ENCODE measurements at regions not wholly inside any gene's neighbourhood (a gene's known extent, or its start where the extent isn't known, plus 50 kb on each side); places are given as distances from the start of the nearest gene placed in this dataset.
"Not testable (repeated sequence)": the region's sequence is repeated elsewhere in the genome, so short reads cannot be mapped to it uniquely, and the experiment has no call there.

GRCh38 chrX:11836284-11836683 is 78.2 kb downstream of the MSL3 start:
- DNase-seq (ENCODE audit: low read depth) = no peak

GRCh38 chrX:11837437-11837836 is 79.4 kb downstream of the MSL3 start:
- DNase-seq (ENCODE audit: low read depth) = no peak

GRCh38 chrX:11864171-11864570 is 106.1 kb downstream of the MSL3 start:
- DNase-seq (ENCODE audit: low read depth) = no peak

- DNase-seq (ENCODE audit: low read depth) = no peak
Observed at GRCh38 chrX:11867610-11868345, 109.7 kb downstream of the MSL3 start.

- DNase-seq (ENCODE audit: low read depth) = no peak
Observed at GRCh38 chrX:11870789-11871188, 112.8 kb downstream of the MSL3 start.

DNA sequence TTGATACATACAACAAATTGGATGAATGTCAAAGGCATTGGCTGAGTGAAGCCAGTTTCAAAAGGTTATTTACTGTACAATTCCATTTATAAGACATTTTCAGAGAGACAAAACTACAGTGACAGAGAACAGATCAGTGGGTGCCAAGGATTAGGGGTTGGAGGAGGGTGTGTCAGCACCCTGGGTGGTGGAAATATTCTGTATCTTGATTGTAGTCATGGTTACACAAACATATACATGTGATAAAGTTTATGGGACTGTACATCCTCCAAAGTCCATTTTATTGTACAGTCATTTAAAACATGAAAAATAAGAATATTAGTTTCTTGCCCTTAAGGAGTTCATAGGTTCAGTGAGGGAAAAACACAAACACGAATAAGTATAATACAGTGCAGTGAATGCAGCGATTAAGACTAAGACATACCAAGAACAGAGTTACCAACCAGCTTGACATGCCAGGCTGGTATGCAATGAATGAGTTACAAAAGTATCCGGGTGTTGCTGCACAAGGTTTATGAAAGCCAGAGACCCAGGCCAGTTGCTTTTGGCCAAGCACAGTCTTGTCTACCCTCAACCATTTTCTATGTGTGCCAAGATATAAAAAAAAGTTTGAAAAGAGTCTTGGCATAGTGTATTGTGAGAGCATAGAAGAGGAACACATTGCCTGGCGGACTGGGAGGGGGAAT is 123.6 kb downstream of the MSL3 start:
- no peak for DNase-seq (ENCODE audit: low read depth)

DNA sequence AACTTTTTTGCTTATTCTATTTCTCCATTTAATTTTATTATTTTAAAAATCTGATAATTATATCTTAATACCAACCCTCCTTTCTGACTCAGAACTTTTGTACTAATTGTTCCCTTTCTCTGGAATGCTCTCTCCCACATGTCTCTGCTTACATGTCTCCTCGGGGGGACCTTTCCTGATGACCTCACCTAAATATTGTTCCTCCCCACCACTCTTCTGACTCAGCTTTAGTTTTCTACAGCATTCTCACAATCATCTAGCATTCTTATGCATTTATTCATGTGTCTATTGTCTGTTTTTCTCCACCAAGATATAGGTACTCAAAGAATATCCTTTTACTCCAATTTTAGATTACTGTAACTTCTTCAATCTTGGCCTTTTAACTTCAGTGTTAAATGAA is 128.7 kb downstream of the MSL3 start:
- DNase-seq (ENCODE audit: low read depth) = no peak

DNA sequence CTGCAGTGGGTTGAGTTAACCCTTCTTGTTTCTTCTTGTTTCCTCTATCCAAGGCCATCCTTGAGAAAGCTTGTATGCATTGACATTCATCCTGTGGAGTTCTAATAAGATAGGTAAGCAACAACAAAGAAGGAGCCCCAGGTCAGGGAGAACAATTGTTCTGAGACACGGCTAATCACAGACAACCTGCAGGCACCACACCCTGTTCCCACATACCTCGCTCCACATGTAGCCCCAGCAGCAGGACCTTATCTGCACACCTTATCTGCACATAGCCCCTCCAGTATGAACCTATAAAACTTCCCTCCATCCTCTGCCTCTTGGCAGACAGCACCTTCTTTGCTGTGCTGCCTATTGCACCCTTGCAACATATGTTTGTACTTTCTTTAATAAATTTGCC is 129.1 kb downstream of the MSL3 start:
- DNase-seq (ENCODE audit: low read depth) = no peak

DNA sequence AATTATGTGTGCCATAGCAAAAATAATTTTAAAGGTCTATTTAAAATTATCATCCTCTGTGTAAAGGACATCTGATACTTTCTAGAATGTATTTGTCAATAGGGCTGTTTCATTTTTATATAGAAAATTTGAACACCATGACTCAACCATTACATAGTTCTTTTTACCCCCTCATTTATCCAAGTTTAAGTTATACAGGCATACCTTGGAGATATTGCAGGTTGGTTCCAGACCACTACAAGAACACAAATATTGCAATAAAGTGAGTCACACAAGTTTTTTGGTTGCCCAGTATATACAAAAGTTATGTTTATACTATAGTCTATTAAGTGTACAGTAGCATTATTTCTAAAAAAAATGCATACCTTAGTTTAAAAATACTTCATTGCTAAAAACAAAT is 130.4 kb downstream of the MSL3 start:
- no peak for DNase-seq (ENCODE audit: low read depth)

DNA sequence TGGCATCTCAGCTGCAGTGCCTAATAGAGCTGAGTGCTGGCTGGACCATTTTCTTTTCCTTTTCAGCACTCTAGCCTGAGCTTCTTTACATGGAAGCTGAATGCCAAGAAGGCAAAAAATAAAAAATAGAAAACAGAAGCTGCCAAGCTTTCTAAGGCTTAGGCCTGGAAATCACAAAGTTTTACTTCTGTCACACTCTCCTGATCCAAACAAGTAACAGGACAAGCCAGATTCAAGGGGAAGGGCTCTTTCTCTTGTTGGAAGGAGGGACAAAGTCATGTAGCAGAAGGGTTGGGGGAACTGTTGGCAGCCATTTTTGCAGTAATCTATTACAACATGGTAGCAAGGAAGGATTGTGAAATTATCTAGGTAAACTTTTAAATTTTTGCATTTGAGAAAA is 131.8 kb downstream of the MSL3 start:
- DNase-seq (ENCODE audit: low read depth) = no peak

DNA sequence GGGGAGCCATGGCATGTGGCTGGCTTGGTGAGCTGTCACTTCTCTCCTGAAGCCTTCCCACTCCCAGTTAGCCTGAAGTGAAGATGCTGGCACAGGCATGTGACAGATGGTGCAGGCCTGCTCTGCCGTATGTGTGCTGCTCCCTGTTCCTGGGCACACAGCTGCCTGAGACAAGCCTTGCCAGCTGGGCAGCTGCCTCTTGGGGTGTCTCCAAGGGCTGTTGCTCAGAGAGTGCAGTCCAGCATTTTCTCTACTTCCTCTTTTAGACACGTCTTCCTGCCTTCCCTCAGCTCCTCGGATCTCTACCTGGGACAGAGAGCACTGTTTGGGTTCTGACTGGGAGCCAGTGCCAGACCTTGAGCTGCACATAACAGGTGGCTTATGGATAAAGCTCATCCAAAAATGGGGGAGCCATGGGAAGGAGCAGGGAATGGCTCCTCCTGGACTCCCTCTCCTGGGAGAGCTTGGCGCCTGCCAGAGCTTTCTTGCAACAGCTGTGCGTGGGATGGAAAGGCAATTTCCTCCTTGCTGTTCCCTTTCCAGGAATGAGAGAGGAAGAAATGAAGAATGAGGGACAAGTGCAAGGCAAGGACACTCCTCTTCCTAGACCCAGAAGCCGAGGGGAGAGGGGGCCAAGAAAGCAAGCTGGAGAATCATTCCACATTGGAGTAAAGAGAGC is 132.9 kb downstream of the MSL3 start:
- no peak for DNase-seq (ENCODE audit: low read depth)

DNA sequence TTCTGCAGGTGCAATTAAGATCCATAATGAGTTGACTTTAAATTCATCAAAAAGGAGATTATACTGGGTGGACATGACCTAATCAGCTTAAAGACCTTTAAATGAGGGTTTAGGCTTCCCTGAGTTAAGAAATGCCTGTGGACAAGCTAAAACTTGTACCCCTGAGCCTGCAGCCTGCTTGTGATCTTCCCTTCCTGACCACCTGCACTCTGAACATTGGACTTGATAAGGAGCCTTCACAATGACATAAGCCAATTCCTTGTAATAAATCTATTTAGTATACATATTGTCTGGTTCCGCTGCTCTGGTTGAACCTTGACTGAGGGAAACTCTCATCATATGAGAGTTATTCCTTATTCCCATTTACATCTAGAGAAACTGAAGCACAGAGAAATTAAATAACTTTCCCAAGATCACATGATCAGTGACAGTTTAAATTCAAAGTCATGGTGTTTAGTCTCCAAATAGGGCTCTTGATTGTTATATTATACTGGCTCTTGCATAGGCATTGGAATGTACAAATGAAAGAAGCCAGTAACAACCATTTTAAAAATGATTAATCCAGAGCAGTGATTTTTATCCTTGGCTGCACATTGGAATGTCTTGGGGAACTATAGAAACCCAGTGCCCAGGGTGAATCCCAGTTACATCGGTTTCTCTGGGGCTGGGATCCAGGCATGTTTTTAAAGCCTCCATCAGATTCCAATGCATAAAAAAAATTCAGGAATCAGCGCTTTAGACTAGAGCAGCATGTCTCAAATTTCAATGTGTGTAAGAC is 136.1 kb downstream of the MSL3 start:
- no peak for DNase-seq (ENCODE audit: low read depth)

GRCh38 chrX:11899091-11899490 is 141.1 kb downstream of the MSL3 start:
- no peak for DNase-seq (ENCODE audit: low read depth)

DNA sequence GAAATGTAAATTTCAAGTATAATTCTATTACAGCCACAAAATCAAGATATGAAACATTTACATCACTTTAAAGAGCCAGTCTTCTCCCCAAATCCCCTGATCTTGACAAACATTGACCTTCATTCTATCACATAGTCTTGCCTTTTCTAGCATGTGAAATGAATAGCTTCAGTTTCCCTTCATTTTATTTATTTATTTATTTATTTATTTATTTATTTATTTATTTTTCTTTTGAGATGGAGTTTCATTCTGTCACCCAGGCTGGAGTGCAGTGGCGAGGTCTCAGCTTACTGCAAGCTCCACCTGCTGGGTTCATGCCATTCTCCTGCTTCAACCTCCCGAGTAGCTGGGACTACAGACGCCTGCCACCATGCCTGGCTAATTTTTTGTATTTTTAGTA is 147.9 kb downstream of the MSL3 start:
- DNase-seq (ENCODE audit: low read depth) = not testable (repeated sequence)

- peak; percentile 28 for DNase-seq (ENCODE audit: low read depth)
Observed at GRCh38 chrX:11908371-11908770, 150.3 kb downstream of the MSL3 start.

DNA sequence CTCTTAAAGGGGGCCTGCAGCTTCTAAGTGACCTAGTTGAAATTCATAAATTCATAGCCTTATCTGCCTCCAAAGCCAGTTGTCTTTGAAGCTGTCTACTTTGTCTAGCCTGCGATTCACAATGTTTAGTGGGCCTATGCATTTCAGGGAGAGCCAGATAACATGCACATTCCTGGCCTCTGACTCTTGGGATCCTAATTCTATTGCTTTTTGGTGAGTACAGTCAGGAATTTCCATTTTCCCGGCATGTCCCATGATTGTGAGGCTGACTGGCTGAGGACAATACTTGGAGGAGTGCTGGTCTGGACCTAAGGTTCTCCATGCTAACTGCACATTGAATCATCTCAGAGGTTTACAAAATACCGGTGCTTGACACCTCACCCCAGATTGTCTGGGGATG is 155.0 kb downstream of the MSL3 start:
- DNase-seq (ENCODE audit: low read depth) = no peak

DNA sequence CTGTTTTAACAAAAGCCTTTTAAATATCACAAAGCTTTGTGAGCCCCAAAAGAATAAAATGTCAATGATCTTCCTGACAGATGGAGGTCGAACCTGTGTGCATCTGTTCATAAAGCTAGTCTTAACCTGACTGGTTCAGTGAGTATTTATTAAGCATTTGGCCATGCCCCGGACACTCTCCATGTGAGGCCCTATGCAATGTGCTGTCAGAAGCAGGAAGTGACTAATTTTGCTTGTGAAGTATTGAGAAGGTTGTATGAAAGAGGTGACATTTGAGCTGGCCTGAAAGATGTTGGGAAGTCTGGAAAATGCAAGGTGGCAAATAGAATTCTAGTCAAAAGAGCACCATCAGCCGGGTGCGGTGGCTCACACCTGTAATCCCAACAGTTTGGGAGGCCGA is 171.4 kb downstream of the MSL3 start:
- DNase-seq (ENCODE audit: low read depth) = no peak

DNA sequence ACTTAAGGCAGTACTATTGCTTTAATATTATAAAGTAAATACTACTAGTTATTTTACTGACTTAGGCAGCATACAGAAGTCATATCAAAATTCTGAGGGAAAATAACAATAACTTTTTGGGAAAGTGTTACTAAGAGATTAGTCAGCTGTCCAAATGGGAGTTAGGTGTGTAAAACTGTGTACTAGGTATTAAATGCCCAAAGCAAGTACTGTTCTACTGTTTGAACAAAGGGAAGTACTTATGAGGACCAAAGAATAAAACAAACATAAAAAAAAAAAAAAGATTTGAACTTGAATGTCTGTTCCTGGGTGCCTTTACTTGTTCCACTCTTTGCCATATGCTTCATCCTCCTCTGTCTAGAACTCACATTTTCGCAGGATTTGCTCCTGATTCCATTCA is 174.4 kb downstream of the MSL3 start:
- DNase-seq (ENCODE audit: low read depth) = no peak

GRCh38 chrX:11934089-11934488 is 176.1 kb downstream of the MSL3 start:
- DNase-seq (ENCODE audit: low read depth) = no peak

DNA sequence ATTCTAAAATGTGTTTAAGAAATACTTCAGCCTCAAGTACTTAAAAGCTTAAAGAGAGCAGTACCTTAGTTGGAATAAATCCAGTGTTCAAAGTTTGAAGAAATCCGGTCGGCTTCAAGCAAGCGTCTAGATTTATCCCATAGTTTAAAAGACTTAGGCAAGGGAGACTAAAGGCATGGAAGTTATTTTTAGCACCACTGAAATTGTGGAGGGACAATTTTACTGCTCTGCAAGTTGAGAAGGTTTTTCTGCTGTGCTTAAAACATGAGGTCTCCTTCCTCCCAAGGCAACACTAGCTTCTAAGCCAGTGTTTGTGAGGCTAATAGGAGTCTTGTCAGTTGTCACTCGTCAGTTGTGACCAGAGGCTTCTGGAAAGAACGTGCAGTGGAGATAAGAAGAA is 183.5 kb downstream of the MSL3 start:
- no peak for DNase-seq (ENCODE audit: low read depth)

DNA sequence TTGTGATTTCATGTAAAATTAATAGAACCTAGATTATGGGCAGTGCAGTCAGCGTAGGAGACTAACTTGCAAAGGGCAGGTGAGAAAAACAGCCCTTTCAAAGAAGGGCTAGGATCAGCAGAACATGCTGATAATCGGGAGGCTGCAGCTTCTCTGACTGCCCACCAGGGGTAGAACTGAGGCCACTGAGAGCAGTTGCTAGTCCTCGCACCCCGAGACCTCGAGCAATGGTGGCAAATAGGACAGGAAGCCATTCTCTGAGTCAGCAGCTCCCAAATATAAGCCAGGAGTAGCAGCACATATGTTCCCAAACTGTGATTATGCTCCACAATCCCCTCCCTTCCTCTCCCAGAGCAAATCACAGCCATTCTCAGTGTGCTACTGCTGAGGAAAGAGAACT is 186.5 kb downstream of the MSL3 start:
- DNase-seq (ENCODE audit: low read depth) = no peak

DNA sequence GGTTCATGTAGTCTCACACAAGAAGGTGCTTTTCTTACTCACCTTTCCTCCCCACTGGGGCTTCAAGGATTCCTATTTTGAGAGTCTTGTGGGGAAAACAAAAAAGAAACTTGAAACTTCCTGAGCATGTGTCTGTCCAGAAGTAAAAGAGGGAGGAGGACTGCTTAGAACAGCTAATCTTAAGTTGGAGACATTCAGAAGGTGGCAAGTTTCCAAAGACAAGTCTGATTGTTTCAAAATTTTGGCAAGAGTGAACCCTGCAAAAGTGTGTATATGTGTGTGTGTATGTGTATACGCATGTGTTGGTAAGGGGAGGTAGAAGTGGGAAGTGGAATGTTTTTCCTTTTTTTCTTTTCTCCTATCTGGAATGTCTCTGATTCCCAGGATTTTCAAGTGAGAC is 189.0 kb upstream of the FRMPD4 start:
- DNase-seq (ENCODE audit: low read depth) = no peak
